Fibroblast of the aortic adventitia (primary cell): ENCODE measurements at regions not wholly inside any gene's neighbourhood (a gene's known extent, or its start where the extent isn't known, plus 50 kb on each side); places are given as distances from the start of the nearest gene placed in this dataset.

Experiments used
- DNase-seq: peaks from one replicate; pipeline ENCODE4 v3.0.0-alpha.2; 2010; ENCODE audit warnings: low read depth
- H3K4me3 ChIP-seq: 2 replicates; pipeline ENCODE4 v1.5.1; 2011; ENCODE audit warnings: low read depth, mild to moderate bottlenecking, control low read depth, low read length, moderate library complexity
- CTCF ChIP-seq: IDR thresholded peaks from 2 replicates; pipeline ENCODE4 v1.5.1; 2011; ENCODE audit warnings: mild to moderate bottlenecking, low read length, control low read depth, inconsistent platforms; ENCODE audit not compliant: insufficient read depth

GRCh38 chr10:78319841-78320240, 286.2 kb downstream of the RPS24 start:
- no peak for DNase-seq
- no peak overlapping the region for H3K4me3 ChIP-seq
- TF ChIP-seq CTCF: no peak

- no peak for DNase-seq
- TF ChIP-seq CTCF: no peak
- H3K4me3 ChIP-seq: no peak overlapping the region
These were observed 286.8 kb downstream of the RPS24 start for GRCh38 chr10:78320506-78320905.

GRCh38 chr10:78321000-78321399, 287.3 kb downstream of the RPS24 start:
- DNase-seq: no peak
- TF ChIP-seq CTCF: no peak
- H3K4me3 ChIP-seq: no peak overlapping the region

GRCh38 chr10:78321500-78321899, 287.8 kb downstream of the RPS24 start:
- TF ChIP-seq CTCF: no peak
- no peak overlapping the region for H3K4me3 ChIP-seq
- DNase-seq: no peak

- no peak for DNase-seq
- no peak for TF ChIP-seq CTCF
These were observed 292.7 kb downstream of the RPS24 start for GRCh38 chr10:78326372-78326771.

GRCh38 chr10:78327778-78328591, 294.3 kb downstream of the RPS24 start:
- no peak overlapping the region for H3K4me3 ChIP-seq
- no peak for TF ChIP-seq CTCF
- no peak for DNase-seq

More at GRCh38 chr10:78326372-78326771, 292.7 kb downstream of the RPS24 start:
- no peak overlapping the region for H3K4me3 ChIP-seq
